HFF-Myc (cell line): ENCODE measurements at regions not wholly inside any gene's neighbourhood (a gene's known extent, or its start where the extent isn't known, plus 50 kb on each side); places are given as distances from the start of the nearest gene placed in this dataset.

Experiments used
- DNase-seq: peaks from one replicate; pipeline ENCODE4 v3.0.0-alpha.2; 2011; ENCODE audit warnings: low read depth; ENCODE audit errors: extremely low read depth
- H3K4me3 ChIP-seq: replicated peaks from 2 replicates; pipeline ENCODE4 v1.5.1; 2011; ENCODE audit warnings: low read depth, mild to moderate bottlenecking, control low read depth, low read length
- TF ChIP-seq, protein P1 (sequence below): IDR thresholded peaks from 2 replicates; pipeline ENCODE4 v1.5.1; 2012; ENCODE audit warnings: mild to moderate bottlenecking, low read depth, low read length, control low read depth; ENCODE audit errors: missing control alignments

DNA sequence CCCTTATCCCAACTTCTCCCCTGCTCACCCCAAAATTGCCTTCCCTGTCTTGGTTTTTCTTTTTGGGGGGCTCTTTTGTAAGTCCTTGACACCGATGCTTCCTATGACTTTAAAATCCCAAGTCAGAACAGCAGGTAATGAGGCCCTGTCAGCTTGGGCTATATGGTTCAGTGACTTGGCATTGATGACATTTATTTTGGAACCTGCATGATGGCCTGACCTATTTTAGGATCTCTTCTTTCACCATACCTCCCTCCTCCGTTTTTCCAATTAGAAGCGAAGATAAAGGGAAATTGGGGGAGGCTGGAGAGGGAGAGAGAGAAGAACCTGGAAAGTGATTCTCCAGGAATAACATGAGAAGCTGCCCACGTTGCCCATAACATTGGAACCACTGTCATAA is 424.9 kb upstream of the AUTS2 start:
- TF ChIP-seq, protein P1, sequence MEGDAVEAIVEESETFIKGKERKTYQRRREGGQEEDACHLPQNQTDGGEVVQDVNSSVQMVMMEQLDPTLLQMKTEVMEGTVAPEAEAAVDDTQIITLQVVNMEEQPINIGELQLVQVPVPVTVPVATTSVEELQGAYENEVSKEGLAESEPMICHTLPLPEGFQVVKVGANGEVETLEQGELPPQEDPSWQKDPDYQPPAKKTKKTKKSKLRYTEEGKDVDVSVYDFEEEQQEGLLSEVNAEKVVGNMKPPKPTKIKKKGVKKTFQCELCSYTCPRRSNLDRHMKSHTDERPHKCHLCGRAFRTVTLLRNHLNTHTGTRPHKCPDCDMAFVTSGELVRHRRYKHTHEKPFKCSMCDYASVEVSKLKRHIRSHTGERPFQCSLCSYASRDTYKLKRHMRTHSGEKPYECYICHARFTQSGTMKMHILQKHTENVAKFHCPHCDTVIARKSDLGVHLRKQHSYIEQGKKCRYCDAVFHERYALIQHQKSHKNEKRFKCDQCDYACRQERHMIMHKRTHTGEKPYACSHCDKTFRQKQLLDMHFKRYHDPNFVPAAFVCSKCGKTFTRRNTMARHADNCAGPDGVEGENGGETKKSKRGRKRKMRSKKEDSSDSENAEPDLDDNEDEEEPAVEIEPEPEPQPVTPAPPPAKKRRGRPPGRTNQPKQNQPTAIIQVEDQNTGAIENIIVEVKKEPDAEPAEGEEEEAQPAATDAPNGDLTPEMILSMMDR: no peak
- DNase-seq: no peak
- no peak overlapping the region for H3K4me3 ChIP-seq

DNA sequence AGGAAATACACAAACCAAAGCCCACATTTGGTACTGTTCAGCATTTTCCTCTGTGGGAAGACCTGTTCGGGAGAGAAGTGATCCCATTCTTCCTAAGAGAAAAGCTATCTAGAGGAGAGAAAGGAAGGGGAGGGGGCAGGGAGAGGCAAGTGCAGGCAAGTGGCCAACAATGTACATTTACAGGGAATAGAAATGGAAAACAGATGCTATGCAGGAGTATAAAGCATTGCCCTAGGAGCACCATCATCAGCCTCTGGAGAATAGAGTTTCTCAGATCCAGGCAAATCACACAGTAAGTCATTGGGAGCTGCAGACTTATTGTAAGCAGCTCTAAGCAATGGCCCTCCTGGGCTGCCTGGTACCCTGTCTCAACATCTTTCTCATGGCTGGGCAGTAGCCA is 424.4 kb upstream of the AUTS2 start:
- TF ChIP-seq, protein P1: no peak
- no peak overlapping the region for H3K4me3 ChIP-seq
- DNase-seq: no peak

DNA sequence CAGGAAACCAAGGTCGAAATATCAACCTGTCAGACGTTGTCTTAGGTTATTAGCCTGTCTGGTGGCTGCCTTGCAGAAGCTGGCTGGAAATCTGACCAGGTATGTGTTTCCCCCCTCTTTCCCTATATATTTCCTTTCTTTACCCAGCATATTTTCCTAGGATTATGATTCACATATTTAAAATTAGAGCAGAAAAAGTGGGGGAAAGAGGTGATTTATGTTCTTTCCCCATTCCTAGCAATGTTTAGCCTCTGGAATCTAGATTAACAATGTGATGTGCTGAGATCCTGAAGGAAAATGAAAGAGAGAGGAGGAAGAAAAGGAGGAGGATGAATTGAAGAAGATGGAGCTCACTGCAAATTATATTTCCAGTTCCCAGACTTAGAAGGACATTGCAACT is 421.4 kb upstream of the AUTS2 start:
- TF ChIP-seq, protein P1: no peak
- no peak overlapping the region for H3K4me3 ChIP-seq
- no peak for DNase-seq

DNA sequence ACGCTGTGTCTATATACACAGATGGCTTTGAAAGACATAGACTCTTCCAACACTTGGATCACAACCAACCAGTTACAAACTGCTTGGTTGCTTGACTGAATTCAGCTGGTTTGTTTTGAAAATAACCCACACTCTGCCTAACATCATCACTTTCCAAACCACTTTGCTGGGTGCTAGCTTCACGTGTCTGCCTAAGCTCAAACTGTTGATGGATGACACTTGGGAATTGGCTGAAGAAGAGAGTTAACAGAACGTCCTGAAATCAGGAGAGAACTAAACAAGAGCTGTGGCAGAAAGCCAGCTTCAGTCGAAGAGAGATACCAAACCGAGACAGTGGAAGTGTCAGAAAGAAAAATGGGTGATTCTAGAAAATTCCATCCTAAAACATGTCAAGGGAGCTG is 420.8 kb upstream of the AUTS2 start:
- no peak for DNase-seq
- no peak overlapping the region for H3K4me3 ChIP-seq
- TF ChIP-seq, protein P1: no peak

DNA sequence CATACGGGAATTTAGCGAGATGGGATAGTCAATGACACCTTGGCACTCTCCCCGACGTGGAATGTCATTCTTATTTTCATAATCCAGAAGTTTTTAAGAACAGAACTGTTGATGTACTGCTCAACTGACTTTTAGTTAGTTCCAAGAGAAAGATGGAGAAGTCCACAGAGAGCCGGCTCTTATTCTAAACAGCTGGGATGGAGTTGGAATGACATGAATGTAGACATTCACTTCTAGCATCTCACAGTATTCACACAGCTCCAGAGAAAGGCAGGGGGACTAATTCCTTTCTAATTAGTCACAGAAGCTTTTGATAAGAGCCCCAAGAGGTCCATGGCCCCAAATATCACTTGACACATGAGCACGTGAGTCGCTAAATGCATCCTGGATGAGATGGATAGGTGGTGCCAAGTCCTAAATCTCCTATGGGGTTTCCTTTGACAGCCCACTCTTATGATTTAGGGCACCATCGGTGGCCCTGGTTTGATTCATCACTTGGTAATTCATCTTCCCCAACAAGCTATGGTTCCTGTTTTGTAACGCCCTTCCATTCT is 420.3 kb upstream of the AUTS2 start:
- TF ChIP-seq, protein P1: no peak
- H3K4me3 ChIP-seq: no peak overlapping the region
- DNase-seq: no peak

DNA sequence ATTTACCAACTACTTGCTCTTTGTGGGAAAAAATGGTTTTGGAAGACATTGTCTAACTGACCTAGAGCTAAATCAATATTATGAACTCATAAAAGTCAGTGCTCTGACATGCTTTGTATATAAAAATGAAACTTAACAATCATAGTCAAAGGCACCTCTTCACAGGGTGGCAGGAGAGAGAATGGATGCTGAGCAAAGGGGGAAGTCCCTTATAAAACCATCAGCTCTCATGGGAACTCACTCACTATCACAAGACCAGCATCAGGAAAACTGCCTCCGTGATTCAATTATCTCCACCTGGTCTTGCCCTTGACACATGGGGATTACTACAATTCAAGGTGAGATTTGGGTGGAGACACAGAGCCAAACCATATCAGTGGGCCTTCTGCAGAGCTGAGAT is 417.6 kb upstream of the AUTS2 start:
- H3K4me3 ChIP-seq: no peak overlapping the region
- DNase-seq: no peak
- TF ChIP-seq, protein P1: no peak
